Endodermal cell (in vitro differentiated cells): ENCODE measurements at regions not wholly inside any gene's neighbourhood (a gene's known extent, or its start where the extent isn't known, plus 50 kb on each side); places are given as distances from the start of the nearest gene placed in this dataset.

Experiments
- DNase-seq: peaks from one replicate; pipeline ENCODE4 v3.0.0-alpha.2; 2017
- H3K27ac ChIP-seq: 2 replicates; pipeline ENCODE4 v1.5.1; 2013; ENCODE audit warnings: mild to moderate bottlenecking, low read depth, low read length, moderate library complexity
- H3K27me3 ChIP-seq: 2 replicates; pipeline ENCODE4 v1.6.1; 2013; ENCODE audit warnings: mild to moderate bottlenecking, low read length, moderate library complexity; ENCODE audit not compliant: insufficient read depth, control insufficient read depth, poor library complexity, severe bottlenecking
- H3K36me3 ChIP-seq: 2 replicates; pipeline ENCODE4 v1.7.0; 2013; ENCODE audit warnings: mild to moderate bottlenecking, low read length, moderate library complexity; ENCODE audit not compliant: control insufficient read depth, insufficient read depth
- H3K4me1 ChIP-seq: one replicate; pipeline ENCODE4 v1.7.0; 2013; ENCODE audit warnings: low read length; ENCODE audit not compliant: control insufficient read depth, insufficient read depth
- H3K4me3 ChIP-seq: 2 replicates; pipeline ENCODE4 v1.5.1; 2013; ENCODE audit warnings: mild to moderate bottlenecking, low read length, moderate library complexity
- H3K9ac ChIP-seq: 2 replicates; pipeline ENCODE4 v1.6.1; 2013; ENCODE audit warnings: mild to moderate bottlenecking, low read length, moderate library complexity; ENCODE audit not compliant: poor library complexity, severe bottlenecking; ENCODE audit errors: extremely low read depth
- H3K9me3 ChIP-seq: 2 replicates; pipeline ENCODE4 v1.6.1; 2013; ENCODE audit warnings: mild to moderate bottlenecking, low read length, moderate library complexity; ENCODE audit not compliant: control insufficient read depth
- H3K27ac Mint-ChIP-seq: 2 replicates; pipeline ENCODE4 v1.8.0; 2020; ENCODE audit warnings: mixed read lengths
- H3K27me3 Mint-ChIP-seq: 2 replicates; pipeline ENCODE4 v1.8.0; 2021; ENCODE audit warnings: mild to moderate bottlenecking, mixed read lengths; ENCODE audit not compliant: insufficient read depth
- H3K36me3 Mint-ChIP-seq: 2 replicates; pipeline ENCODE4 v1.8.0; 2020; ENCODE audit warnings: low read depth, mixed read lengths
- H3K4me1 Mint-ChIP-seq: 2 replicates; pipeline ENCODE4 v1.8.0; 2020; ENCODE audit warnings: mixed read lengths
- H3K4me3 Mint-ChIP-seq: 2 replicates; pipeline ENCODE4 v1.8.0; 2020; ENCODE audit warnings: mild to moderate bottlenecking, moderate library complexity, mixed read lengths
- H3K9me3 Mint-ChIP-seq: 2 replicates; pipeline ENCODE4 v1.8.0; 2020; ENCODE audit warnings: mild to moderate bottlenecking, mixed read lengths
- WGBS, 2 experiments: methylation state at CpG; one replicate each; pipeline versions ENCODE4 v1.1.5 to v1.1.7; 2013; ENCODE audit warnings: missing lambda C conversion rate in 2 of 2, mixed read lengths in 1 of 2; ENCODE audit not compliant: insufficient coverage in 1 of 2, insufficient read length in 1 of 2; 5-methylcytosine and 5-hydroxymethylcytosine counted together
- TF ChIP-seq, protein P1 (sequence below): fragments of 200-600 bp; sonication (generic); conservative IDR thresholded peaks from 2 replicates; pipeline ENCODE4 v1.5.0; 2021; ENCODE audit warnings: antibody characterized with exemption, mild to moderate bottlenecking

DNA sequence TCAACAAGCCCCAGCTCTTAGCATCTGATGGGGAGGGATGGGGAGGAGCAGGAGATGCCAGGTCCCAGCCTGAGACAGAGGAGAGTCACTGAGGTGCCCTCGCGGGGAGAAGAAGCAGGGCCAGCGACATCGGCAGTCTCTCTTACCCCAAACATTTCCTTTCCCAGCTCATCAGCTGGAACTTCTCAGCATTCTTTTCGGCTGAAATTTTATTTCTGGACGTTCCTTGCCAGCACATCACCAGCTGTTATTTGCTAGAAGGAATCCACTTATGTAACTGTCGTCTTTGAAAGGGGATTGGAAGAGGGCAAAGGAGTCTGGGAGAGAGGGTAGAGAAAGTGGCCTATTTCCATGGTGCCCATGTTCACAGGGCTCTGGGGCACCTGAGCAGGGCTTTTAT is 101.0 kb upstream of the SHH start:
- 92 to 93% methylated on average over 6 to 7 of the region's 7 CpGs for WGBS, 2 experiments
- H3K4me3 ChIP-seq, result no peak overlapping the region
- H3K27ac ChIP-seq, result no peak overlapping the region
- Mint-ChIP-seq H3K27ac (no peak overlapping the region), H3K9me3 (peaks cover 20% of the 10 kb centered on the region), H3K4me3 (no peak overlapping the region), H3K4me1 (no peaks in the 10 kb centered on the region), H3K36me3 (no peaks in the 10 kb centered on the region), H3K27me3 (peaks cover 14% of the 10 kb centered on the region)
- H3K9ac ChIP-seq, result no peak overlapping the region
- no peaks in the 10 kb centered on the region for H3K36me3 ChIP-seq
- no peaks in the 10 kb centered on the region for H3K9me3 ChIP-seq
- no peaks in the 10 kb centered on the region for H3K4me1 ChIP-seq
- TF ChIP-seq, protein P1, sequence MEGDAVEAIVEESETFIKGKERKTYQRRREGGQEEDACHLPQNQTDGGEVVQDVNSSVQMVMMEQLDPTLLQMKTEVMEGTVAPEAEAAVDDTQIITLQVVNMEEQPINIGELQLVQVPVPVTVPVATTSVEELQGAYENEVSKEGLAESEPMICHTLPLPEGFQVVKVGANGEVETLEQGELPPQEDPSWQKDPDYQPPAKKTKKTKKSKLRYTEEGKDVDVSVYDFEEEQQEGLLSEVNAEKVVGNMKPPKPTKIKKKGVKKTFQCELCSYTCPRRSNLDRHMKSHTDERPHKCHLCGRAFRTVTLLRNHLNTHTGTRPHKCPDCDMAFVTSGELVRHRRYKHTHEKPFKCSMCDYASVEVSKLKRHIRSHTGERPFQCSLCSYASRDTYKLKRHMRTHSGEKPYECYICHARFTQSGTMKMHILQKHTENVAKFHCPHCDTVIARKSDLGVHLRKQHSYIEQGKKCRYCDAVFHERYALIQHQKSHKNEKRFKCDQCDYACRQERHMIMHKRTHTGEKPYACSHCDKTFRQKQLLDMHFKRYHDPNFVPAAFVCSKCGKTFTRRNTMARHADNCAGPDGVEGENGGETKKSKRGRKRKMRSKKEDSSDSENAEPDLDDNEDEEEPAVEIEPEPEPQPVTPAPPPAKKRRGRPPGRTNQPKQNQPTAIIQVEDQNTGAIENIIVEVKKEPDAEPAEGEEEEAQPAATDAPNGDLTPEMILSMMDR, result no peak
- DNase-seq, result no peak
- no peaks in the 10 kb centered on the region for H3K27me3 ChIP-seq

GRCh38 chr7:155911471-155912105 is 99.3 kb upstream of the SHH start:
- Mint-ChIP-seq H3K36me3 (no peaks in the 10 kb centered on the region), H3K4me1 (no peaks in the 10 kb centered on the region), H3K4me3 (no peak overlapping the region), H3K9me3 (peaks cover 20% of the 10 kb centered on the region), H3K27ac (no peak overlapping the region), H3K27me3 (peaks cover 11% of the 10 kb centered on the region)
- no peak overlapping the region for H3K27ac ChIP-seq
- TF ChIP-seq, protein P1, result no peak
- no peaks in the 10 kb centered on the region for H3K36me3 ChIP-seq
- H3K9me3 ChIP-seq, result no peaks in the 10 kb centered on the region
- H3K27me3 ChIP-seq, result no peaks in the 10 kb centered on the region
- no peak overlapping the region for H3K9ac ChIP-seq
- no peak overlapping the region for H3K4me3 ChIP-seq
- no peaks in the 10 kb centered on the region for H3K4me1 ChIP-seq
- WGBS, 2 experiments, result 84 to 88% methylated on average over 3 to 8 of the region's 8 CpGs
- DNase-seq, result no peak

DNA sequence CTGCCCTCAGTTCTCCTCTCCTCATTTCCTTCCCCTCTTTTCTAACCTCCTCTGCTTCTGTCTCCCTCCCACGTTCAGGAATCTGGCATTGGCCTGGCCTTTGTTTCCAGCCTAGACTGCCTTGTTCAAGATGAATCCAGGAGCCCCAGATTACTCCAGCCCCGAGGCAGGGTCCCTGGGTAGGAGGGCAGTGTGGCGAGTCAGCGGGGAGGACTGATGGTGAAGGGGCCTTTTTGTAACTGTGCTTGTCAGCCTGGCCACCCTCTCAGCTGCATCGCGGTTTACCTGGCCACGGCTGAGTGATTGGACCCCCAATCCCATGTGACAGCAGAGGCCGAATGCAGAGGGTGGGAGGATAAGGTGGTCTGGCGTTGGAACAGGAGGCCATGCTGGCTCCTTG is 96.1 kb upstream of the SHH start:
- no peaks in the 10 kb centered on the region for H3K9me3 ChIP-seq
- H3K4me3 ChIP-seq, result no peak overlapping the region
- no peak overlapping the region for H3K4me3 Mint-ChIP-seq
- no peaks in the 10 kb centered on the region for H3K36me3 Mint-ChIP-seq
- peaks cover 6% of the 10 kb centered on the region for H3K27me3 Mint-ChIP-seq
- TF ChIP-seq, protein P1, result no peak
- no peaks in the 10 kb centered on the region for H3K4me1 Mint-ChIP-seq
- 67 to 87% methylated on average over 3 to 9 of the region's 9 CpGs for WGBS, 2 experiments
- DNase-seq, result no peak
- no peak overlapping the region for H3K9ac ChIP-seq
- no peak overlapping the region for H3K27ac ChIP-seq
- peaks cover 22% of the 10 kb centered on the region for H3K9me3 Mint-ChIP-seq
- H3K36me3 ChIP-seq, result no peaks in the 10 kb centered on the region
- H3K27me3 ChIP-seq, result no peaks in the 10 kb centered on the region
- H3K4me1 ChIP-seq, result no peaks in the 10 kb centered on the region
- no peak overlapping the region for H3K27ac Mint-ChIP-seq
